Gastrocnemius medialis (tissue), 4 donors: ENCODE measurements at regions not wholly inside any gene's neighbourhood (a gene's known extent, or its start where the extent isn't known, plus 50 kb on each side); places are given as distances from the start of the nearest gene placed in this dataset.

Experiments
- POLR2A ChIP-seq, 2 donors: fragments of 450-650 bp; IDR thresholded peaks; one replicate each; pipeline ENCODE4 v1.6.1; 2017; ENCODE audit warnings: antibody characterized with exemption in 2 of 2, mild to moderate bottlenecking in 2 of 2, moderate library complexity in 2 of 2
- TF ChIP-seq, protein P1 (sequence below), 5 experiments: fragments of 450-650 bp in 3 of 5; fragments of 200-600 bp in 2 of 5; sonication (generic) in 2 of 5; IDR thresholded peaks in 4 of 5; conservative IDR thresholded peaks in 1 of 5; 1 replicate in 4 of 5; 2 replicates in 1 of 5; pipeline ENCODE4 v1.5.1; 2016 to 2019; ENCODE audit warnings: antibody characterized with exemption in 5 of 5, mild to moderate bottlenecking in 3 of 5, moderate library complexity in 3 of 5

DNA sequence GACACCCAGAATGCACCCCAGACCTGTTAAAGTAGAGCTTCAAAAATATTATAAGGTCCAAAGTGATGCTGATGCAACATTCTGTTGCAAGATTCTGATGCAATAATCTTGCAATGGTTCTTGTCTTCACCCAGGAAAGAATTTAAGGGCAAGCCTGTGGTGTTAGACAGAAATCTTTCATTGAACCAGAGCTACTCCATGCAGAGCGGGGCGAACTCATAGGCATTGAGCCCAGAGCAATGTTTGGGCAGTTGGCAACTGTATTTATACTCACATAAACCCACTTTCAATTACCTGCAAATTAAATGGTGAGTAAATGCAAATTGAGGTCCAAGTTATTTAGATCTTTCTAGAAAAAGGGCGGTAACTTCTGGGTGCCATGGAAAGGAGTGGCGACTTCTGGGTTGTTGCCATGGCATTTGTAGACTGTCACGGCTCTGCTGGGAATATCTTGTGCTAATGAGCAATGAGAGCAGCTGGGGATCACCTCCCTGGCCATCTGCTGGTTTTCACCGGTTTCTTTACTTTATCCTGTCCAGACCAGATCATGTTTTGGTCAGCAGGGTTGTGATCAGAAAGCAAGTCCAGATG lies 163.4 kb downstream of the ICE1 start:
- no peak for TF ChIP-seq POLR2A (IDR thresholded peaks at IDR 0.05)
- TF ChIP-seq, protein P1, sequence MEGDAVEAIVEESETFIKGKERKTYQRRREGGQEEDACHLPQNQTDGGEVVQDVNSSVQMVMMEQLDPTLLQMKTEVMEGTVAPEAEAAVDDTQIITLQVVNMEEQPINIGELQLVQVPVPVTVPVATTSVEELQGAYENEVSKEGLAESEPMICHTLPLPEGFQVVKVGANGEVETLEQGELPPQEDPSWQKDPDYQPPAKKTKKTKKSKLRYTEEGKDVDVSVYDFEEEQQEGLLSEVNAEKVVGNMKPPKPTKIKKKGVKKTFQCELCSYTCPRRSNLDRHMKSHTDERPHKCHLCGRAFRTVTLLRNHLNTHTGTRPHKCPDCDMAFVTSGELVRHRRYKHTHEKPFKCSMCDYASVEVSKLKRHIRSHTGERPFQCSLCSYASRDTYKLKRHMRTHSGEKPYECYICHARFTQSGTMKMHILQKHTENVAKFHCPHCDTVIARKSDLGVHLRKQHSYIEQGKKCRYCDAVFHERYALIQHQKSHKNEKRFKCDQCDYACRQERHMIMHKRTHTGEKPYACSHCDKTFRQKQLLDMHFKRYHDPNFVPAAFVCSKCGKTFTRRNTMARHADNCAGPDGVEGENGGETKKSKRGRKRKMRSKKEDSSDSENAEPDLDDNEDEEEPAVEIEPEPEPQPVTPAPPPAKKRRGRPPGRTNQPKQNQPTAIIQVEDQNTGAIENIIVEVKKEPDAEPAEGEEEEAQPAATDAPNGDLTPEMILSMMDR (IDR thresholded peaks at IDR 0.05 in 4 of 5, conservative IDR thresholded peaks at IDR 0.05 in 1 of 5): no peak
